ENCODE measurements at regions not wholly inside any gene's neighbourhood (a gene's known extent, or its start where the extent isn't known, plus 50 kb on each side); places are given as distances from the start of the nearest gene placed in this dataset.

DNA sequence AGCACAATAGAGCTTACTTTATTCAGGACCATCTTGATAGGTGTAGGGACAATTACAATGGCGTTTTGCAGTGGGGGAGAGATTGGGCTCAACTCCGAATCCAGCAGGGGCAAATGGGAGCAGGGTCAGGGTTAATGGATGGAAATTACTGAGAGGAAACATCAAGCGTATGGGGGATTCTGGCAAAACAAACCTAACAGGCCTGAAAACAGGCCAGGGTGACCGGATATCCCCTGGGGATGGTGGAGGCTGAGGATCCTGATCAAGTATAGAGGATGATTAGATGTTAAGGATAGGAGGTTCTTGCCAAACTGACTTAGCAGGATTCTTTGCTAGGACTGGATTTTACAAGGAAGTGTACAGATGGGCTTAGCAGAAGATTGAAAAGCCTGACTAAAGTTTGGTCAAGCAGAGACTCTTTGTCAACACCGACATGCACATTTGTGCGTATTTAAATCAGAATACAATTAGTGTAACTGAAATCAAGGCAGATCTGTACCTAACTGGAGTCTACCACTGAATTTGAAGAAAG, 54.5 kb upstream of the GPR45 start:
- Mint-ChIP-seq H3K4me1 (no peaks in the 10 kb centered on the region), H3K27me3 (peaks cover 16 to 25% of the 10 kb centered on the region in 2 donors), H3K36me3 (peaks cover 2 to 7% of the 10 kb centered on the region in 2 donors), H3K4me3 (no peak overlapping the region), H3K9me3 (peaks cover 0 to 16% (median 10%) of the 10 kb centered on the region in 8 donors), H3K27ac (peak overlapping the region in 1 of 7 donors; percentile 9)
- Histone ChIP-seq H3K4me3 (ENCODE audit: low read length in 2 of 2) (no peak overlapping the region), H3K27ac (ENCODE audit: low read depth, low read length) (no peak overlapping the region), H3K36me3 (ENCODE audit: insufficient read depth, low read length) (no peaks in the 10 kb centered on the region), H3K4me1 (ENCODE audit: insufficient read depth, low read length) (no peaks in the 10 kb centered on the region), H3K27me3 (ENCODE audit: insufficient read depth, low read length) (no peaks in the 10 kb centered on the region), H3K9me3 (ENCODE audit: control insufficient read depth in 1 of 2, low read length in 2 of 2) (no peaks in the 10 kb centered on the region)
- DNase-seq = no peak
- ChIA-PET POLR2A (ENCODE audit: partially characterized antibody) (no interaction called here), CTCF (ENCODE audit: partially characterized antibody) (no interaction called here)
- intact Hi-C loops (cut with micrococcal nuclease) = no loop called here

DNA sequence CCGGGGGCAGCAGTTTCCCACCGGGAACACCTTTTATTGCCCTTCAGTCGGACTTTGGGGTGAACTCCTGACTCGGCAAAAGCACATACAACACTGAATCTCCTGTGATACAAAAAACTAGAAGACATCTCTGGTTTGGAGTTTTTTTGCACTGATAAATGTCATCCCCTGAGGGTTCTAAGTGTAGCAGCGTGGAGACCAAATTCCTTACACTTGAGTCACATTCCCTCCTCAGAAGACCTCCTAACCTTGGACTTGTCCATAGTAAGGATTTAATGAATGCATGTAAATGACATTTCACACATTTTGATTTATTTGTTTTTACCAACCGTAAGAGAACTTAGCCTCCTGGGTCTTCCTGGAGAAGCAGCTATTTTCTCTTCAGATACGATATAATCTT, 54.0 kb upstream of the GPR45 start:
- Histone ChIP-seq H3K36me3 (ENCODE audit: insufficient read depth, low read length) (no peaks in the 10 kb centered on the region), H3K4me1 (ENCODE audit: insufficient read depth, low read length) (no peaks in the 10 kb centered on the region), H3K4me3 (ENCODE audit: low read length in 2 of 2) (no peak overlapping the region), H3K27ac (ENCODE audit: low read depth, low read length) (no peak overlapping the region), H3K27me3 (ENCODE audit: insufficient read depth, low read length) (no peaks in the 10 kb centered on the region), H3K9me3 (ENCODE audit: control insufficient read depth in 1 of 2, low read length in 2 of 2) (no peaks in the 10 kb centered on the region)
- H3K4me3 Mint-ChIP-seq = no peak overlapping the region
- ChIA-PET CTCF (ENCODE audit: partially characterized antibody) (no interaction called here), POLR2A (ENCODE audit: partially characterized antibody) (no interaction called here)
- peaks cover 2 to 7% of the 10 kb centered on the region in 2 donors for H3K36me3 Mint-ChIP-seq
- no peak for DNase-seq
- H3K27ac Mint-ChIP-seq = no peak overlapping the region
- H3K27me3 Mint-ChIP-seq = peaks cover 14 to 21% of the 10 kb centered on the region in 2 donors
- no peaks in the 10 kb centered on the region for H3K4me1 Mint-ChIP-seq
- intact Hi-C loops (cut with micrococcal nuclease) = no loop called here
- H3K9me3 Mint-ChIP-seq = peaks cover 0 to 16% (median 9%) of the 10 kb centered on the region in 8 donors

DNA sequence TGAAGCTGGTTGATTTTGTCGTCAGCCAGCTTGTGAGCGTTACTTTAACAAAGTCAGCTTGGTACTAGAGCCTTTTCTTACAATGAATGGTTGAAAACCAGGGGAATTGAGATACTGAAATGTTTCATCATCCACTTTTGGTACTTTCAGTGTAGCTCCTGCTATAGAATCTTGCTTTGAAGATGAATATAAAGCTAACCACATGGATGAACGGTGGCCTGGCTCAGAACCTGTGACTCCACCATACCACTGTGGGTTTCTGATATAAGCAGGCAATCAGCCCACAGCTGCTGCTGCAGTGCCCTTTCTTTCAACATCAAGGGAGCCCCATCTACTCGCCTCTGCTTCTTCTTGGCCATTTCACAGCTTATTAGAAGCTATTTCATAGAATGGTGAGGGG, 53.2 kb upstream of the GPR45 start:
- DNase-seq = no peak
- Histone ChIP-seq H3K36me3 (ENCODE audit: insufficient read depth, low read length) (no peaks in the 10 kb centered on the region), H3K27me3 (ENCODE audit: insufficient read depth, low read length) (no peaks in the 10 kb centered on the region), H3K4me3 (ENCODE audit: low read length in 2 of 2) (no peak overlapping the region), H3K27ac (ENCODE audit: low read depth, low read length) (no peak overlapping the region), H3K9me3 (ENCODE audit: control insufficient read depth in 1 of 2, low read length in 2 of 2) (no peaks in the 10 kb centered on the region), H3K4me1 (ENCODE audit: insufficient read depth, low read length) (no peaks in the 10 kb centered on the region)
- no peak overlapping the region for H3K4me3 Mint-ChIP-seq
- ChIA-PET CTCF (ENCODE audit: partially characterized antibody) (no interaction called here), POLR2A (ENCODE audit: partially characterized antibody) (no interaction called here)
- no peak overlapping the region for H3K27ac Mint-ChIP-seq
- H3K36me3 Mint-ChIP-seq = peaks cover 2 to 7% of the 10 kb centered on the region in 2 donors
- H3K27me3 Mint-ChIP-seq = peaks cover 14 to 20% of the 10 kb centered on the region in 2 donors
- no peaks in the 10 kb centered on the region for H3K4me1 Mint-ChIP-seq
- intact Hi-C loops (cut with micrococcal nuclease) = no loop called here
- peaks cover 0 to 16% (median 9%) of the 10 kb centered on the region in 8 donors for H3K9me3 Mint-ChIP-seq

Data from CD4-positive, alpha-beta memory T cell (primary cell).